ENCODE measurements at regions not wholly inside any gene's neighbourhood (a gene's known extent, or its start where the extent isn't known, plus 50 kb on each side); places are given as distances from the start of the nearest gene placed in this dataset.

DNA sequence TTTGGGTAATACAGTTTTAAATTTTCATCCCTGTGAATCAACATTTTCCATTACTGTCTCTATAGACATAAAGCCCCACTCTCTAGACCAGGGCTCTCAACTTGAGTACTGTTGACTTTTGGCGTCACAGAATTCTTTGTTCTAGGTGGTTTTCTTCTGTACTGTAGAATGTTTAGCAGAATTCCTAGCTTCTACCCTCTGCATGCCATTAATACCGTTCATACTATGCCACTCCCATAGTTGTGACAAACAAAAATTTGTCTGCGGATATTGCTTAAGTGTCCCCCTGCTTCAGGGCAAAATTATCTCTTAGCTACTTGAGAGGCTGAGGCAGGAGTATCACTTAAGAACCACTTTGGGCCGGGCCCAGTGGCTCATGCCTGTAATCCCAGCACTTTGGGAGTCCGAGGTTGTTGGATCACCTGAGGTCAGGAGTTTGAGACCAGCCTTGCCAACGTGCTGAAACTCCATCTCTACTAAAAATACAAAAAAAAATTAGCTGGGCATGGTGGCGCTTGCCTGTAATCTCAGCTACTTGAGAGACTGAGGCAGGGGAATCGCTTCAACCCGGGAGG, 57.3 kb upstream of the NRG3 start:
- H3K4me3 Mint-ChIP-seq: no peak overlapping the region
- H3K9me3 Mint-ChIP-seq: no peaks in the 10 kb centered on the region
- DNase-seq (no peak), ATAC-seq (ENCODE audit: low read depth) (no peak)
- CTCF ChIA-PET: no interaction called here
- POLR2A ChIA-PET: no interaction called here
- no peak overlapping the region for H3K27ac Mint-ChIP-seq
- intact Hi-C loops (cut with micrococcal nuclease): no loop called here
- no peaks in the 10 kb centered on the region for H3K36me3 Mint-ChIP-seq (ENCODE audit: low read depth)
- TF ChIP-seq, protein P1, sequence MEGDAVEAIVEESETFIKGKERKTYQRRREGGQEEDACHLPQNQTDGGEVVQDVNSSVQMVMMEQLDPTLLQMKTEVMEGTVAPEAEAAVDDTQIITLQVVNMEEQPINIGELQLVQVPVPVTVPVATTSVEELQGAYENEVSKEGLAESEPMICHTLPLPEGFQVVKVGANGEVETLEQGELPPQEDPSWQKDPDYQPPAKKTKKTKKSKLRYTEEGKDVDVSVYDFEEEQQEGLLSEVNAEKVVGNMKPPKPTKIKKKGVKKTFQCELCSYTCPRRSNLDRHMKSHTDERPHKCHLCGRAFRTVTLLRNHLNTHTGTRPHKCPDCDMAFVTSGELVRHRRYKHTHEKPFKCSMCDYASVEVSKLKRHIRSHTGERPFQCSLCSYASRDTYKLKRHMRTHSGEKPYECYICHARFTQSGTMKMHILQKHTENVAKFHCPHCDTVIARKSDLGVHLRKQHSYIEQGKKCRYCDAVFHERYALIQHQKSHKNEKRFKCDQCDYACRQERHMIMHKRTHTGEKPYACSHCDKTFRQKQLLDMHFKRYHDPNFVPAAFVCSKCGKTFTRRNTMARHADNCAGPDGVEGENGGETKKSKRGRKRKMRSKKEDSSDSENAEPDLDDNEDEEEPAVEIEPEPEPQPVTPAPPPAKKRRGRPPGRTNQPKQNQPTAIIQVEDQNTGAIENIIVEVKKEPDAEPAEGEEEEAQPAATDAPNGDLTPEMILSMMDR (IDR thresholded peaks at IDR 0.05): no peak
- no peaks in the 10 kb centered on the region for H3K4me1 Mint-ChIP-seq
- H3K27me3 Mint-ChIP-seq: no peaks in the 10 kb centered on the region

DNA sequence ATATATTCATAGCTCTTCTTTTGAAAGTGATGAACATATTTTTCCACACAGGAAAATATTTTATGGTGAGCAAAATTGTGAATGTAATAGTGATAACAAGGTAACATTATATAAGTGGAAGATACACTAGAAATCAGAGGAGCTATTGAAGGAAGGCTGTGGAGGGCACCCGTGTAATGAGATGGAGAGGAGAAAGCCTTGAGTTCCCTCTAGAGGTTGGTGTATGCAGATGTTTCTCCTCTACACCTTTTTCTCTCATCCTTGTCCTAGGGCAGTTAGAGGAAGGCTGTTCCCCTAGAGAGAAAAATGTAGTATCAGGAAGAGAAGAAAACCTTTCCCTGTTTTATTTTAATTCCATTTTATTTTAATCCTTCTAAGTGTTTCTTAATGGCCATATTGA, 54.6 kb upstream of the NRG3 start:
- H3K27me3 Mint-ChIP-seq: no peaks in the 10 kb centered on the region
- POLR2A ChIA-PET: no interaction called here
- CTCF ChIA-PET: no interaction called here
- no peaks in the 10 kb centered on the region for H3K4me1 Mint-ChIP-seq
- DNase-seq (no peak), ATAC-seq (ENCODE audit: low read depth) (no peak)
- H3K4me3 Mint-ChIP-seq: no peak overlapping the region
- H3K9me3 Mint-ChIP-seq: peaks cover under 1% of the 10 kb centered on the region
- no peaks in the 10 kb centered on the region for H3K36me3 Mint-ChIP-seq (ENCODE audit: low read depth)
- TF ChIP-seq, protein P1 (IDR thresholded peaks at IDR 0.05): no peak
- H3K27ac Mint-ChIP-seq: no peak overlapping the region
- intact Hi-C loops (cut with micrococcal nuclease): no loop called here

Data from activated B cell treated with CpG ODN at 0.5 μM for 24 hours (primary cell).